ENCODE measurements at regions not wholly inside any gene's neighbourhood (a gene's known extent, or its start where the extent isn't known, plus 50 kb on each side); places are given as distances from the start of the nearest gene placed in this dataset.

GRCh38 chr4:181181331-181181730 is 1061.9 kb upstream of the TENM3 start:
- no peak for DNase-seq

DNA sequence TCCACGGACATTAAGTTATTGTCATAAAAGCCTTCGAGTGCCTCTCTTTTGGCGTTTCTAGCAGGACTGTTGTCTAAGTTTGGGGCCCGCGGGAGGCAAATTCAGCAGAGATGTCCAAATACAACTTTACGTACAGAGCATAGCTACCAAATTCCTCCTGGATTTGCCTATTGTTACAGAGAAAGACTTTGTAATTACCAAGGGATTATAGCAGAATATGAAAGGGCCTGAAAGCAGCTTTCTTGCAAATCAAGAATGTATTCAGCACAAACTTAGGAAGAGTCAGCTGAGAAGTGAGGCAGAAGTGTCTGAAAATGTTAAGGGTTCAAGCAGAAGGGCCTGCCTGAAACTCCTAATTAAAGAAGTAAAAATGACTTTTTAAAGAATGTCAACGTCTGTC is 1053.5 kb upstream of the TENM3 start:
- no peak for DNase-seq

GRCh38 chr4:181193131-181193930 is 1049.9 kb upstream of the TENM3 start:
- DNase-seq = no peak

DNA sequence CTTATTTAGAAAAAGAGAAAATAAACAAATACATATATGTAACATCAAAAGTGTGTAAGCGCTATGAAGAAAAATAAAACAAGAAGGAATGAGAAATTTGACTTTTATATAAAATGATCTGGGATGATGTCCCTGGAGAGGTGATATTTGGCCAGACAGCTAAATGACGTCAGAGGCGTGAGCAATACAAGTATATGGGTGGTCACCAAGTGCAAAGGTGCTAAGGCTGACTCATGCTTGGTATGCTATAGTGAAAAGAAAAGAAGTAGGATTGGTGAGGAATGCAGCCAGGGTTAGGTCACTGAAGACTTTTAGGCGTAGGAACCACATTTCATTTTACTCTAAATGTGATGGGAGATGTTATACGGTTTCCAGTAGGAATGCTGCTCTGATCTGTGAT is 1049.1 kb upstream of the TENM3 start:
- DNase-seq = no peak

- no peak for DNase-seq
Measured at GRCh38 chr4:181200076-181200475, 1043.1 kb upstream of the TENM3 start.

GRCh38 chr4:181202240-181202639 is 1041.0 kb upstream of the TENM3 start:
- DNase-seq = no peak

- no peak for DNase-seq
Measured at GRCh38 chr4:181204109-181204508, 1039.1 kb upstream of the TENM3 start.

GRCh38 chr4:181213551-181213950 is 1029.7 kb upstream of the TENM3 start:
- no peak for DNase-seq

- no peak for DNase-seq
Measured at GRCh38 chr4:181216501-181216900, 1026.7 kb upstream of the TENM3 start.

DNA sequence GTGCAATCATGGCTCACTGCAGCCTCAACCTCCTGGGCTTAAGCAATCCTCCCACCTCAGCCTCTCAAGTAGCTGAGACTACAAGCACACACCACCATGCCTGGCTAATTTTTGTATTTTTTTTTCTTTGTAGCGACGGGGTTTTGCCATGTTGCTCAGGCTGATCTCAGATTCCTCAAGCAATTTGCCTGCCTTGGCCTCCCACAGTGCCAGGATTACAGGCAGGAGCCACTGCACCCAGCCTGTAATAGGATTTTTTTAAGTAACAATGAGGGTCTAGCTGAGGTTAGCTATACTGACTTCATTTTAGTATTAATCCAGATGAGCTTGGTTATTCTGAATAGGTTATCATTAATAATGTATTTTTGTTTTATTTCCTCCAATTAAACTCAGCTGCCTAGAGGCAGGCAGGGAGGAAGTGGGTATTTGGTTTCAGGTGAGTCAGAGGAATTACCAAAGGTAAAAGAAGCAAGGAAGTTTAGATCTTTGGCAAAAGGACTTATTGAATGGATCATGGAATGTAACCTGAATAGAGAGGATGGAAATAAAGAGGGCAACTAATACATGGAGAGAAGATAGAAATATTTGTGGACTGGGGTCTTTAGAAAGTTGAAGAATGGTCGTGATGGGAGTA is 1023.3 kb upstream of the TENM3 start:
- DNase-seq = no peak

GRCh38 chr4:181224852-181225251 is 1018.4 kb upstream of the TENM3 start:
- no peak for DNase-seq

GRCh38 chr4:181225616-181226261 is 1017.5 kb upstream of the TENM3 start:
- no peak for DNase-seq

DNA sequence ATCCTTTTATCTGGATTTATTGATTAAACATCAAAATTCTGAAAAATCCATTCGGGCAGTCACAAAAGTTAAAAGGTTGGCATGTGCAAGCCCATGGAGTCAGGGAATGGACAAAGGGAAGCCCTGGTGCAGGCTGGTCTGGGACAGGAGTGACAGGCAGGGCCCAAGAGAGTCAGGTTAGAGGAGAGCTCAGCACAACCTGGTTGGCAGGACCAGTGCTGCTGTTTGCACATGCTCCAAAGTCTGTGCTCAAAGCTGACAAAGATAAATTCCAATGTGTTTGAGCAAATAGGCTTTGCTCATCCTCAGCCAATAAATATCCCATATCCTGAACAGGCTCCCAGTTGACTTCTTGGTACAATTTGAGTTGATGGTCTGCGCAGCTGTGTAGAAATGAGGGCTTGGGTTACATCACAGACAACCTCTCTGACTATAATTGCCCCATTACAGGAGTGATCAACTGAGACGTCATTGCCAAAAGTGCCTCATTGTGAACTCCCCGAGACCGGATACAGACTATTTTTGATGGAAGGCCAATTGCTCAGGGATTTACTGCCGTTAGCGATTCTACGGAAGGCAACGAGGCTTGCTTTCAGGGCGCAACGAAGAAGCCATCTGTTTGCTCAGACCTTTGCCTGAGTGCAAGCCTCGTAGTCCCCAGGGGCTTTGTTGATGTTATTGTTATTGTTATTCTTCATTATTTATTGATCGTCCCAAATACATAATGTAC is 1008.1 kb upstream of the TENM3 start:
- no peak for DNase-seq

- no peak for DNase-seq
Measured at GRCh38 chr4:181245326-181245725, 997.9 kb upstream of the TENM3 start.

DNA sequence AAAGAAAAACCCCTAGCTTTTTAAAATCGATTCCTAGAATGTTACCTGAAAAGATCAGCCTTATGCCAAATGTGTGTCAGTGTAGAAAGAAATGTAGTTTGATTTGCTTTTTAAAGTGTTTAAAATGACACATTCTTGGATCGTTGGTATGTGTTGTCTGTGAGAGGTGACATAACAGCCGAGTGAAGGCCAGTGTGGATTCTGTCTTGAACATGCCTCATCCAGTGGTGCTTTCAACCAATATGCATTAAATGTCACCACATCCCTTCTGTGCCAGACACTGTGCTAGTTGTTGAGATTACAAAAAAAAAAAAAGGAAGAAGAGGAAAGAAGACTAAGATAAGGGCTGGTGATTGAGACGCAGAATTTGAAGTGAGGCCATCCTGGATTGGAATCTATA is 994.2 kb upstream of the TENM3 start:
- DNase-seq = no peak

- no peak for DNase-seq
Measured at GRCh38 chr4:181254771-181255170, 988.4 kb upstream of the TENM3 start.

GRCh38 chr4:181258569-181258968 is 984.6 kb upstream of the TENM3 start:
- DNase-seq = no peak

DNA sequence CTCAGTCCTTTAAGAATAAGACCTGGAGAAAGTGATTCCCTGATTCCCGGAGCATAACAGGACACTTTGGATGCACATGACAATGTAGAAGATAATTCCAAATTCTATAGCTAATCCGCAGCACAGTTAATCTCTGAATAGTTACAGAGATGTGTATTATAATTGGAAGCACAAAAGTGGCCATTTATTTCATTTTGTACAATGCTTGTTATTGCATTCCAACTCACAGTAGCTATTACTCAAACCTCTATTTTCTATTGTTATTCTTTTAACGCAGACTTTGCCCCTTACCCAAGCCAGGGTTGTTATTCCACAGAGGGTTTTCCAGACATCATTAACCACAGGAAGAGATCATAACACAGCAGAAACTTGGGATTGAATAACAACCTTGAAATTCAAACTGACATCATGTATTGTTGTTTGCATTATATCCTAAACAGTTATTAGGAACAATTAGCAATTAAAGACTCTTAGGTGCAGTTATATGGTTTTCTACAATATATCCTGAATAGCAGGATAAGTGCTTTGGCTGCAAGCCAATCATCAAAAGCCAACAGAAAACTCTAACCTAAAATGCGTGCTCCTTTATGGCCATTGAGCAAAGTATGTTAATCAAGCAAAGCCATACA is 984.0 kb upstream of the TENM3 start:
- DNase-seq = no peak

DNA sequence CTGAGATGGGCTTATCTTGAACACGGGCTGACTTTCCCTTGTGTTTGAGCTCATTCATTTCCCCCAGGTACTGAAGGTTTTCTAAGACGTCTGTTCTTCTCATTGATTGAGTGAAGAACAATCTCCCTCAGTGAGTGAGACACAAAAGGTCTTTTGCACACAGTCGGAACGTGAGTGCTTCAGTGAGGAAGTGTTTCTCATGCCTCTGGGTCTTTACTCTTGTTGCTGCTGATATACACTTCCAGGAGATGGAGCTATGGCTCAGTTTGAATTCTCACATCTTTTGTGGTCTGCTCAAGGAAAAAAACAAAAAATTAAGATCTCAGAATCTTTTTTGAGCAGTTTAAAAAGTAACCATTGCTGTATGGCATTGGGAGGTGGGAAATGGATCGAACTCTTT is 981.9 kb upstream of the TENM3 start:
- DNase-seq = no peak

- no peak for DNase-seq
Measured at GRCh38 chr4:181264893-181265292, 978.3 kb upstream of the TENM3 start.

GRCh38 chr4:181265370-181265769 is 977.8 kb upstream of the TENM3 start:
- DNase-seq = no peak

- no peak for DNase-seq
Measured at GRCh38 chr4:181271116-181271640, 972.0 kb upstream of the TENM3 start.

- DNase-seq = no peak
Measured at GRCh38 chr4:181272422-181272821, 970.8 kb upstream of the TENM3 start.

Data from CD4-positive, alpha-beta T cell treated with Interferon gamma for 1 hour (primary cell).